HG03354 (cell line): ENCODE measurements at regions not wholly inside any gene's neighbourhood (a gene's known extent, or its start where the extent isn't known, plus 50 kb on each side); places are given as distances from the start of the nearest gene placed in this dataset.
A peak's percentile ranks its signal among the peaks of the same experiment; 100 is the strongest.
"Not testable (repeated sequence)": the region's sequence is repeated elsewhere in the genome, so short reads cannot be mapped to it uniquely, and the experiment has no call there.

Experiments
- ATAC-seq: cut with Tn5 transposase; IDR thresholded peaks from one replicate; pipeline ENCODE4 v1.9.1; 2021; ENCODE audit warnings: mild to moderate bottlenecking; ENCODE audit not compliant: unreplicated experiment, poor library complexity, severe bottlenecking

DNA sequence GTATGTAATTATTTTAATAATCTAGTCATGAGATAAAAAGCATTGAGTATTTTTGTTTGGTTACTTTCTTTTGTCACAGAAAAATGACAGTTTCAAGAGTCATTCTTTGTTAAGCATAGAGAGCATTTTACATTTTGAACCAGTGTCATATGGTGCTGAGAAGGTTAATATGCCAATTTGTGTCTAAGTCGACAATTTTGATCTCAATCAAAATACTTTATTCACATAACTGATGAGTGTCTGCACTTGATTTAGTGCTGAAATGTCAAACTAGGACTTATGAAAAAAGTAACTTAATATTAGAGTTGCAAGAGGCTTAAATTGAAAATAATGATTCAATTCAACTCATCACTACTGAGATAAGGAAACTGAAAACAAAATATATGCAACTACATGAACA lies 1804.6 kb upstream of the ACO1 start:
- ATAC-seq, result no peak

DNA sequence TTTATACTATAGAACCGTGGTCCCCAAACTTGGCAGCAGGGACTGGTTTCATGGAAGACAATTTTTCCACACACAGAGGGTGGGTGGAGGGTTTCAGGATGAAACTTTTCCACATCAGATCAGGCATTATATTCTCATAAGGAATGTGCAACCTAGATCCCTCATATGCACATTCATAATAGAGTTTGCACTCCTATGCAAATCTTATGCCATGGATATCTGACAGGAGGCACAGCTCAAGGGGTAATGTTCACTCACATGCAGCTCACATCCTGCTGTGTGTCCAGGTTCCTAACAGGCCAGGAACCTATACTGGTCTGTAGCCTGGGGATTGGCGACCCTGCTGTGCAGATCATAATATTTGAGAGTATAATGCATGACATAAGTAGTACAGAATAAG lies 1802.2 kb upstream of the ACO1 start:
- ATAC-seq, result no peak

DNA sequence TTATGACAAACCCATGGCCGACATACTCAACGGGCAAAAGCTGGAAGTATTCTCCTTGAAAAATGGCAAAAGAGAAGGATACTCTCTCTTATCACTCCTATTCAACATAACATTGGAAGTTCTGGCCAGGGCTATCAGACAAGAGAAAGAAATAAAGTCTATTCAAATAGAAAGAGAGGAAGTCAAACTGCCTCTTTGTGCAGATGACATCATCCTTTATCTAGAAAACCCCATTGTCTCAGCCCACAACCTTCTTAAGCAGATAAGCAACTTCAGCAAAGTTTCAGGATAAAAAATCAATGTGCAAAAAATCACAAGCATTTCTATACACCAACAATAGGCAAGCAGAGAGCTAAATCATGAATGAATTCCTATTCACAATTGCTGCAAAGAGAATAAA lies 1799.9 kb upstream of the ACO1 start:
- no peak for ATAC-seq

DNA sequence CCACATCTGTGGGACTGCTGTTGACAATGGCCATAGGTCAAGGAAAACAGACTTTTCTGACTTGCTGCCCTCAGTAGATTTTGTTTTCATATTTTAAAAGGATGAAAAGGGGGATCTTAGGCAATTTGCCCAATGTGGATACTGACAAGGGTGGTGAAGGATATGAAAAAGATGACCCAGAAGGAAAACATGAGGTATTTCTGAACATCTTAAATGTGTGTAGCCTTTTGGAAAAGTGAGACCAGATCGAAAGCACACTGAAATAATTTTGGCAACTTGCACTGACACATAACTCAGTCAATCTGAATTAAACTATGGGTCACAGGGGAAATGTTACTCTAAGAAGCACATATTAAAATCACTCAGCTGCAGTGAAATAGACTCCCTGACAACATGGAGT lies 1793.0 kb upstream of the ACO1 start:
- no peak for ATAC-seq

DNA sequence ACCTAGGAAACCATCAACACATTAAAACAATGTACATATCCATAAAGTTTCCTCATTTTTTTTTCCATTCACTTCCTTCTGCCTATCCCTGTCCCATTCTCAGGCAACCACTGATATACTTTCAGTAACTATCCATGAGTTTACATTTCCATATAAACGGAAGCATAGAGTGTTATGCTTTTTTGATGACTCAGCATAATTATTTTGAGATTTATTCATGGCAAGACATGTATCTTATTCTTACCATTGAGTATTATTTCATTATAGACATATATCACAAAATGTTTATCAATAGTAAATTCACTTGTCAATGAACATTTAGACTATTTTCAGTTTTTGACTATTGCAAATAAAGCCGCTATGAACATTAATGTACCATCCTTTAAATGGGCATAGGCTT lies 1786.8 kb upstream of the ACO1 start:
- ATAC-seq, result no peak

DNA sequence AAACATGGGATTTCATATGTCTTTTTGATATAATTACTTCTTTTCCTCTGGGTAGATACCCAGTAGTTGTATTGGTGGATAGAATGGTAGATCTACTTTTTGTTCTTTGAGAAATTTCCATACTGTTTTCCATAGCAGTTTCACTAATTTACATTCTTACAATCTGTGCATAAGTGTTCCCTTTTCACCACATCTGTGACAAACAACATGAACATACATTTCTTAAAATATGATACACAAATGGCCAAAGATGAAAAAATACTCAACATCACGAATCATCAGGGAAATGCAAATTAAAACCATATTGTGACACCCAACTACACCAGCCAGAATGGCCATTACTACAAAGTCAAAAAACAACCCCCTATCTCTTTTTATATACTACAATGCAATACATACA lies 1778.5 kb upstream of the ACO1 start:
- ATAC-seq, result no peak

DNA sequence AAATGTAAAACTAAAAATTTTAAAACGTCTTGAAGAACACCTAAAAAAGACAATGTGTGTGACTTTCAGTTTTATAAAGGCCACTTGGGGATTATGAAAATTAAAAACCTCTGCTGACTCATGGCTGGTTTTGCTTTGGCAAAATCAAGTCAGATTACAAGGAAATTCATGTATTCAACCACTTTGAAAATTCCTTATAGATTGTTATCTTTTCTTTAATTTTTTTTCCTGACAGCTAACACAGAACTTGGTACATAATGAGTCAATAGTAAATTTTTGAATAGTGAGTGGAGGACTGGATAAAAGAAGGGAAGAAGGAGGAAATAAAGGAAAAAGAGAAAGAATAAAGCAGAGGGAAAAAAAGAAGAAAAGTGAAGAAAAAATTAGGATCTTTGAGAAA lies 1774.7 kb upstream of the ACO1 start:
- ATAC-seq, result no peak

DNA sequence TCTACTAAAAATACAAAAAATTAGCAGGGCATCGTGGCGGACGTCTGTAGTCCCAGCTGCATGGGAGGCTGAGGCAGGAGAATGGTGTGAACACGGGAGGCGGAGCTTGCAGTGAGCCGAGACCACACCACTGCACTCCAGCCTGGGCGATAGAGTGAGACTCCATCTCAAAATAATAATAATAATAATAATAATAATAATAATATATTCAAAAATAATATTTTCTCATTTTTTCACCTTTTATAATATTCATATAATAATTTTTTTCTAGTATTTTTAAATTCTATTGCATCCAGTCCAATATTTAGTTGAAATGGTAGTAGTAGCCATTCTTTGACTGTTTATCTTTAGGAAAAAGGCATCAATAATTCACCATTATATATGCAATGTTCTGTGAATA lies 1767.7 kb upstream of the ACO1 start:
- ATAC-seq, result not testable (repeated sequence)

DNA sequence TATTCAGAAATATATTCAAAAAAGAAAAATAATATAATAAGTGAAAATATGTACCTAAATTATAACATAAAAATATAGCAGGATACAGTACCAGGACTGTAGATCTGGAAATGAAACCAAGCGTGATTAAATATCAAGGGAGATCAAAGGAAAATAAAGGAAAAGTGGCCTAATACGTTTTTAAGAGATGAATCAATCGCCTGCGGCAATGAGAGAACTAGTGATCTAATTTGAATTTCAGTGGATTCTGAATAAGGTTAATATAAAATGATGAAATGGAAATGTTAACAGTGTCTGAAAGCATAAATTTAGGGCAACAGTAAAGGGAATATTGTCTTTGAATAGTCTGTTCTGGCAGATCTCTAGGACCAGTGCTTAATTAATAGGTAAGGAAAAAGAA lies 1761.9 kb upstream of the ACO1 start:
- no peak for ATAC-seq

DNA sequence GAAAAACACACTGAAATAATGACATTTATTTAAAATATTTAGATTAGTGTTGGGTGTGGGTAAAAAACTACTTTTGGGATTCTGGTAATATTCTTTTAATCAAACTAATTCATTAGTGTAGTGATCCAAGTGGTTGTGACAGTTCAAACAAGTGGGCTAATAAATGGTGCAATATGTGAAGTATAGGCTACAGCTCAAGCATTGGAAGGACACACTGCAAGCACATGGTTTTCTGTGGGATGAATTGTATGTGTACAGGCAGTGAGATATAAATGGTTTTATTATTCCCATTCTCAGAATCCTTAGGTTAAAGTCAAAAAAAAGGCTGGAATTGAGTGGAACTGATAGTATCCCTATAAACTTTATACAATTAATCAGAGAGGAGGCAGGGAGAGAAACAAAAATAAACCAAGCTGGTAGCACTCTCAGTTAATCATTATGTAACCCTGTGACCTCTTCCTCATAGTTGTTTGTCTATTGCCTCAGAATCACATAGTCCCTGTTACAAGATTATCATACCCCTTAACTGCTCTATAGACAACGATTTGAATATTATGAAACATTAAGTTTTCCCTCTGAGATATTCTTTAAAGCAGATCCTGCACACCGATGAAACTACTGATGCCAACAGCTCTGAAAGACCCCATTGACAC lies 1755.4 kb upstream of the ACO1 start:
- ATAC-seq, result peak; percentile 62

DNA sequence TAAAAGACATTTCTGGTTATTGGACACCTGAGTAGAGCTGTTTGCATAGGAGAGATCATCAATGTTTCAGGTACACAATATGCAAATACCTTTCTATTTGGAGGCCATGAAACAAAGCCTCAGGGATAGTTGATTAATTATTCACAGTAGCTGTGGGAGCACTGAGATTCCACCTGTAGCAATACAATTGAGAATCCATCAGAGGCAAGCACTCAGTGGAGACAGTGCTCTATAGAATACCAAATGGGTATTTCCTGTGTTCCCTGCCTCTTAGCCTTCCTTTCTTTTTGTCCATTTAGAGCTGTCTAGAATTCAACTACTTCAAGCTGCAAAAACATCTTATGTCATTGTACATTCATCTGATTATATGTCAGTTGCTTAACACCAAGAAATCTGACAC lies 1754.0 kb upstream of the ACO1 start:
- ATAC-seq, result no peak

DNA sequence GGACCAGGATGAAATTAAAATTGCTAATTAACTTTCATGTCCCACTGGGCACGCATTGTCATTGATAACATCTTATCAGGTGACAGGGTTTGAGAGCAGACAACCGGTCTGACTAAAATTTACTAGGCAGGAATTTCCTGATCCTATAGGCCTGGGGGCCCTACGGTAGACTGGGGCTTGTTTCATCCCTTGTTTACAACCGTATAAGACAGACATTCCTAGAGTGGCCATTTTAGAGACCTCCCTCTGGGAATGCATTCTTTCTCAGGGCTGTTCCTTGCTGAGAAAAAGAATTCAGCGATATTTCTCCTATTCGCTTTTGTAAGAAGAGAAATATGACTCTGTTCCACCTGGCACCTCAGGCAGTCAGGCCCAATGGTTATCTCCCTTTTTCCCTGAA lies 1737.8 kb upstream of the ACO1 start:
- not testable (repeated sequence) for ATAC-seq

DNA sequence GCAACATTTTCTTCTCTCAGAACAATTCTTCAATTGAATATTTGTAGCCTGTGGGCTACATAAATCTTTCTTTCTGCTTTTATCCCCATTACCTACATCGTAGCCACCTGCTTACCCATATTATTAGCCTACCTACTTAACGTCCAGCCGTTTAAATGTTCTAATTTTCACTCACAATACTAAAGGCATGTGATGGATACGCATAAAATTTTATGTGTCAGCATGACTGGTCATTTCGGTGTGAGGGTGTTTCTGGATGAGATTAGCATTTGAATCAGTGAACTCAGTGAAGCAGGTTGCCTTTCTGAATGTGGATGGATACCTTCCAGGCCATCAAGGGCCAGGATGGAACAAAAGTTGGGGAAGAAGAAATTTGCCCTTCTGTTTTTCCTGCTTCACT lies 1722.5 kb upstream of the ACO1 start:
- no peak for ATAC-seq

DNA sequence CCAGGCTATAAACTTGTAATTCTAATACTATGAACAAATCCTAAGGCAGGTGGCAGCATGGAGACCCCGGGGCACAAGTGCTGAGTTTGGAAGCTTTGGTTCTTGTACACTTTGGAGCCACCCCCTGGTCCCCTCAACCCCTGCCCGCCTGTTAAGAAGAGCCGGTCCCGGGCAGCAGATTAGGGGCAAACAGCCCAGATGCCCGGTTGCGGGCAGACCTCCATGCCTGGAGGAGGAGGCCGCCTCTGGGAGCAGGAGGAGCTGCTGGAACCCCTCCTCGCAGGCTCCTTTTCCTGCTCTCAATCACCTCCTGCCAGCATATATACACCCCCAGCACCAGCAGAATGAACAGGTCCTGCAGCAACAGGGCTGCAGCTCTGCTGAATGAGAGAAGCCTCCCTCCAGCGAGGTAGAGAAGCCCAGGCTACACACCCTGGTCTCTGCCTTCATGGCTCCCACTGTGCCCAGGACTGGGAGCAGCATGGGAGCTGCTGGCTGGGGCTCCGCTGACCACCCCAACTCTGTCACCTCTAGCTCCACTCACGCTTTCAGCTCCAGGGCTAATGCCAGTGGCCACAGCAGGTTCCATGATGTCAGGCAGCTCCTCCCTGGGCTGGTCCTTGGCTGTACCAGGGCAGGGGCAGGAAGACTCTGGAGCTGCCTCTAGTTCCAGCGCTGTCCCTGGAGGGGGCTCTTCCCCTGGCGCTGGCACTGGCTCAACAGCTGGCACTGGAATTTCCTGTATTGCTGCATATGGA lies 1713.5 kb upstream of the ACO1 start:
- no peak for ATAC-seq

DNA sequence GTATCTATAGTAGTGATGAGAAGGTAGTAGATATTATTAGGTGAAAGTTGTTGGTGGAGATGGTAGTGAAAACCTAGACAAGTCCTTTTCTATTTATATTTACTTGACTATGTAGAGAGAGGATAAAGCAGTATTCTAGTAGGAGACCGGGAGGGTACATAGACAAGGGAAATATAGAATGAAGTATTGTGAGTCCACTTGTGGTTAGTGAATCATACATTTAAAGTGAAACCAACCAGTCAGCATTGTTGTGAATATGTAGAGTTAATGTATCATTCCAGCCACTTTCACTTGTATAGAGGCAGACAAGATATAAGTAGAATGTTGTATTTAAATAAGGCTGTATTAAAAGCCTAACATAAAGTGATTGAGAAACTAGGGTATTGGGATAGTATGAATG lies 1711.3 kb upstream of the ACO1 start:
- no peak for ATAC-seq

DNA sequence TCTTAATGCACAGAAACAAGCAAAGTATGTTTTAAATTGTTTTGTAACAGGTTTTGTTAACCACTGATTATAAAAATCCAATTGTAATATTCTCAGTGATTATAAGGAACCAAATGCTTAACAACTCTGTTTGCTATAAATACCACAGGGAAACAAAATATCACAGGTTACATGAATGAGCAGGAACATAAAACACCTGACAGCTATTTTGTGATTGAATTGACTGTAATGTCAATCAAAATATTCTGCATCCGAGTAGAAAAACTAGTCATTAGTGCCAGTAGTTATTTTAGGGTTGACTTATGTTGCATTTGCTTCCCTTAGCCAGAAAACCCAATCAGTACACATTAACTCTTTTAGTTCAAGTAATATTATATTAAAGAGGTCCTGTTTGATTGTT lies 1707.8 kb upstream of the ACO1 start:
- no peak for ATAC-seq

DNA sequence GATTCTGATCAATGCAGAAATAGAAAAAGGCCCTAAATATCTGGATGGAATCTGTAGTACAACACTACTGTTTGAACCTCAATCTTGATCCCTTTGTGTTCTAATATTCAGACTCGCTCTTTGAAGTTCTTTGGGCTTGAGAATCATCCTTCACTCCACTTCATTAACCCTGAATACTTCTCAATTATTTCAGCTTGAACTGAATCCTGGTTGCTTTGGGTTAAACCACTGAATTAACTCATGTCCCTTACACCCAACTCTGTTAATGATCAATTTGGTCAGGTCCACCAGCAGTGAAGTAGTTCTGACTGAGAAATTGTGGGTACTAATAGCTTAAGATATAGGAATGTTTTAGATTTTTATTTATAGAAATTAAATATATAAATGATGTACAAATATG lies 1707.2 kb upstream of the ACO1 start:
- ATAC-seq, result no peak

DNA sequence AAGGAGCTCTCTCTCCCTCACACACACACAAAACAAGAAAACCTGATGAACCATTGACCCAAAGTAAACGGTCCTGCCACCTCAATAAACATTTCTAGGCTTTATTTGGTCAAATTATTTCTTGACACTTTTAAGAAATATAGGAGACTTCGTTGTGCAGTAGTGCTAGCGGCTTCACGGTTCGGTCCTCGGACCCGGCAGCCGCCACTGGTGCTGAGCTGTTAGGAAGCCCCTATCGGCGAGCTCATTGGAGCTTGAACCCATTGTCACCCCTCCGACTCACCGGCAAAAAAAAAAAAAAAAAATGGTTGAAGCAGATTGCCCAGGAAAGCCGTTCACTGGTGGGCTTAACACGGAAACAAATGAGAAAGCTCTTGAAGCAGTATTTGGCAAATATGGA lies 1695.6 kb upstream of the ACO1 start:
- no peak for ATAC-seq

DNA sequence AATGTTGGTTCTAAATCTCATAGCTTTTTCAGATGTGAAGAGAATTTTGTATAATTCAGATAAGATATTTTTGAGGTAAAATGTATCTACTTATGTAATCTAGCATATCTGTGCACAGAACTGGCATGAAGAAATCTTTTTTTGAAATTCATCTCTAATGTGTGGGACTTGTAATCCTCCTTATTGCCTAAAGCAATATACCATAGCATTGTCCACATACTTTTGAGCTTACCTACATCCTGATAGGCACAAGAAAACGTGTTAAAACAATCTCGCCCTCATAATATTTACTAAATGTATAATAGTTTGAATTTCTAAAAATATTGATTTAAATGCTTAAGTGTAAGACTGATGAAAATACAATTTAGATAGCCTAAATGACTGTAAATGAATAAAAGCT lies 1686.5 kb upstream of the ACO1 start:
- no peak for ATAC-seq

DNA sequence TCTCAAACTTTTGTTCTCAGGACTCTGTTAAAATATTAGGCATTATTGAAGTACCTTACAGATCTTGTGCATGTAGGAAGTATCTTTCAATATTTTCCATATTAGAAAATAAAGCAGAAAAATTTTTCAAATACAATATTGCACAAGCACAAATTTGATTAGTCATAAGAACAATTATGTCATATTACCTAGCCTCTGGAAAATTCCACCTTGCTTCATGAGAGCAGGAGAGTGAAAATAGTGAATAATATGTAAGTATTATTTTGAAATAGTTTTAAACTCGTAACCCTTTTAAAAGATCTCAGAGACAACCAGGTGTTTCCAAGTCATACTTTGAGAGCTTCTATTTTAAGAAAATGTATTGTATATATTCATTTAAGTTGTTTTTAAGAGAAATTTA lies 1672.9 kb upstream of the ACO1 start:
- ATAC-seq, result no peak

DNA sequence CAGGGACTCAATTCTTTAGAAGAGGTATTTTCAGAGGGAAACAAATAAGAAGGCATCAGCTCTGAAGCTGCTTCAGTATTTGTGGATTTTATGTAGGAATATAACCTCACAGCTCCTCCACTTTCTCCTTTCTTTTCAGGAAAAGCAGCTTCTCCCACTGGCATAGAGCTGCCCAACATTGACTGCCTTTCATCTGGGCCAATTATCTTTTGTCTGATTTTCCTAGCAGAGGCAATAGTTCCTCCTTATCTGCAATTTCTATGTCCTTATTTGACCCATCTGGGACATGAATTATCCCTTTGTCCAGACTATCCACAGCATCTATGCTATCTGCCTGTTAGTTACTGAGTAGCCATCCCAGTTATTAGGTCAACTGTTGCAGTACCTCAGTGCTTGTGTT lies 1671.2 kb upstream of the ACO1 start:
- ATAC-seq, result no peak

DNA sequence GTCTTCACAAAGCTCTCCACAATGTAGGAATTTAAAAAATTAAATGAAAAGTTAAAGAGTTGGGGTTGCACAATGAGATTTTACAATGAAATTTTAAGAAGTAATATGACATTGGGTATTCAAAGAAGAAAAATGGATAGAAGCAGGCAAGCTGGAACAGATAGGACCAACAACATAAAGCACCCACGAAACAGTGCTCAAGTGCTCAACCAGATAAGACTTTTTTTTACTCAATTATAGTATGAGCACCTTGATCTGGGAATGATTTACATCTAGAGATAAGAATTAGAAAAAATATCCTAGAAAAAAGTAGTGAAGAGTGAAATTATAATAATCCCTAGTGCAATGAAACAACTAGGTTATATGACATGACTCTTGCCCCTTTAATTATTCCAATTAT lies 1670.1 kb upstream of the ACO1 start:
- no peak for ATAC-seq
